Astrocyte (in vitro differentiated cells and primary cell): ENCODE measurements at regions not wholly inside any gene's neighbourhood (a gene's known extent, or its start where the extent isn't known, plus 50 kb on each side); places are given as distances from the start of the nearest gene placed in this dataset.

Source experiments
- CTCF ChIP-seq: IDR thresholded peaks from 2 replicates; pipeline ENCODE4 v1.5.1; 2011; ENCODE audit warnings: low read depth, mild to moderate bottlenecking, inconsistent platforms, low read length, moderate library complexity; ENCODE audit not compliant: insufficient read depth
- EZH2 ChIP-seq: IDR thresholded peaks from 2 replicates; pipeline ENCODE4 v1.6.1; 2012; ENCODE audit warnings: mild to moderate bottlenecking, low read length, inconsistent platforms; ENCODE audit not compliant: insufficient read depth

GRCh38 chr4:164596318-164596878 lies 157.5 kb upstream of the SMIM31 start:
- TF ChIP-seq CTCF = no peak
- no peak for TF ChIP-seq EZH2
